OCI-LY3 (cell line): ENCODE measurements at regions not wholly inside any gene's neighbourhood (a gene's known extent, or its start where the extent isn't known, plus 50 kb on each side); places are given as distances from the start of the nearest gene placed in this dataset.

ENCODE experiments used
- H2AFZ ChIP-seq: fragments of 200-600, 300-600 bp; shearing (Covaris generic); 2 replicates; pipeline ENCODE4 v1.6.0; 2014; ENCODE audit warnings: antibody characterized with exemption, low read depth, low read length
- H3K27ac ChIP-seq: fragments of 200-600, 300-600 bp; sonication (generic); 2 replicates; pipeline ENCODE4 v1.5.1; 2014; ENCODE audit warnings: mild to moderate bottlenecking, low read length, moderate library complexity, mixed read lengths
- H3K27me3 ChIP-seq: fragments of 200-600, 300-600 bp; sonication (generic); 2 replicates; pipeline ENCODE4 v1.6.1; 2014; ENCODE audit warnings: low read depth, low read length, mixed read lengths
- H3K36me3 ChIP-seq: fragments of 200-600, 300-600 bp; sonication (generic); replicated peaks from 2 replicates; pipeline ENCODE3; 2014; ENCODE audit warnings: low read depth, low read length, mixed read lengths
- H3K4me1 ChIP-seq: fragments of 300-600, 200-600 bp; sonication (generic); 2 replicates; pipeline ENCODE4 v1.6.1; 2014; ENCODE audit warnings: low read length, mixed read lengths
- H3K4me2 ChIP-seq: fragments of 200-600, 300-600 bp; sonication (generic); 2 replicates; pipeline ENCODE4 v1.6.1; 2014; ENCODE audit warnings: low read length, mixed read lengths
- H3K4me3 ChIP-seq: fragments of 300-600, 200-600 bp; sonication (generic); 2 replicates; pipeline ENCODE4 v1.5.1; 2014; ENCODE audit warnings: antibody characterized with exemption, mild to moderate bottlenecking, low read length, moderate library complexity
- H3K79me2 ChIP-seq: fragments of 300-600, 200-600 bp; shearing (Covaris generic); 2 replicates; pipeline ENCODE4 v1.6.1; 2014; ENCODE audit warnings: mild to moderate bottlenecking, low read length, mixed read lengths
- H3K9ac ChIP-seq: fragments of 300-600, 200-600 bp; shearing (Covaris generic); 2 replicates; pipeline ENCODE4 v1.6.0; 2014; ENCODE audit warnings: mild to moderate bottlenecking, low read length, moderate library complexity
- H3K9me3 ChIP-seq: fragments of 200-600, 300-600 bp; shearing (Covaris generic); 2 replicates; pipeline ENCODE4 v1.6.1; 2014; ENCODE audit warnings: low read length, mixed read lengths; ENCODE audit not compliant: insufficient read depth
- H4K20me1 ChIP-seq: fragments of 200-600, 300-600 bp; sonication (generic); 2 replicates; pipeline ENCODE4 v1.6.1; 2016; ENCODE audit warnings: low read length, mixed read lengths; ENCODE audit not compliant: insufficient read depth
- CTCF ChIP-seq: fragments of 200-600, 300-600 bp; sonication (generic); IDR thresholded peaks from 2 replicates; pipeline ENCODE4 v1.5.1; 2014; ENCODE audit warnings: antibody characterized with exemption, low read length, low read depth
- EZH2phosphoT487 ChIP-seq: fragments of 200-600 bp; shearing (Covaris generic); IDR thresholded peaks from 2 replicates; pipeline ENCODE4 v1.6.1; 2018; ENCODE audit warnings: antibody characterized with exemption, mixed run types, low read depth

- H3K36me3 ChIP-seq, result peaks cover 2% of the 10 kb centered on the region
These were observed 131.0 kb upstream of the ZNF91 start for GRCh38 chr19:23526302-23526701.

GRCh38 chr19:23525276-23525852 lies 130.1 kb upstream of the ZNF91 start:
- Histone ChIP-seq H3K4me3 (no peak overlapping the region), H3K9ac (no peak overlapping the region), H4K20me1 (no peaks in the 10 kb centered on the region), H3K36me3 (peaks cover 2% of the 10 kb centered on the region), H3K9me3 (peaks cover 25% of the 10 kb centered on the region), H3K4me1 (peaks cover 9% of the 10 kb centered on the region; the same call in 1 of the 2 replicates), H3K27ac (no peak overlapping the region), H3K79me2 (no peaks in the 10 kb centered on the region), H3K27me3 (no peaks in the 10 kb centered on the region), H3K4me2 (no peak overlapping the region), H2AFZ (no peak overlapping the region)
- TF ChIP-seq CTCF (no peak), EZH2phosphoT487 (no peak)

More at GRCh38 chr19:23526302-23526701, 131.0 kb upstream of the ZNF91 start:
- no peak overlapping the region for H3K27ac ChIP-seq
- H2AFZ ChIP-seq, result no peak overlapping the region
- H3K27me3 ChIP-seq, result no peaks in the 10 kb centered on the region
- H3K79me2 ChIP-seq, result no peaks in the 10 kb centered on the region
- peaks cover 27% of the 10 kb centered on the region for H3K9me3 ChIP-seq
- TF ChIP-seq EZH2phosphoT487, result no peak
- no peak for TF ChIP-seq CTCF
- no peak overlapping the region for H3K4me2 ChIP-seq
- peaks cover 9% of the 10 kb centered on the region; the same call in 1 of the 2 replicates for H3K4me1 ChIP-seq
- no peak overlapping the region for H3K9ac ChIP-seq
- H4K20me1 ChIP-seq, result no peaks in the 10 kb centered on the region
- no peak overlapping the region for H3K4me3 ChIP-seq

- peaks cover 9% of the 10 kb centered on the region; the same call in 1 of the 2 replicates for H3K4me1 ChIP-seq
- no peak overlapping the region for H2AFZ ChIP-seq
- no peak overlapping the region for H3K4me3 ChIP-seq
- peaks cover 2% of the 10 kb centered on the region for H3K36me3 ChIP-seq
- H3K79me2 ChIP-seq, result no peaks in the 10 kb centered on the region
- H3K9ac ChIP-seq, result no peak overlapping the region
- H3K9me3 ChIP-seq, result peaks cover 19% of the 10 kb centered on the region
- H3K27ac ChIP-seq, result no peak overlapping the region
- H3K27me3 ChIP-seq, result no peaks in the 10 kb centered on the region
- no peak overlapping the region for H3K4me2 ChIP-seq
- H4K20me1 ChIP-seq, result no peaks in the 10 kb centered on the region
- no peak for TF ChIP-seq CTCF
- TF ChIP-seq EZH2phosphoT487, result no peak
These were observed 128.6 kb upstream of the ZNF91 start for GRCh38 chr19:23523863-23524262.

GRCh38 chr19:23522431-23522830 lies 127.2 kb upstream of the ZNF91 start:
- Histone ChIP-seq H2AFZ (no peak overlapping the region), H3K27me3 (no peaks in the 10 kb centered on the region), H3K9me3 (peaks cover 11% of the 10 kb centered on the region; the same call in 1 of the 2 replicates), H3K27ac (no peak overlapping the region), H3K79me2 (no peaks in the 10 kb centered on the region), H3K4me1 (peaks cover 4% of the 10 kb centered on the region; the same call in 1 of the 2 replicates), H3K4me2 (no peak overlapping the region), H3K4me3 (no peak overlapping the region), H3K9ac (no peak overlapping the region), H4K20me1 (no peaks in the 10 kb centered on the region), H3K36me3 (peaks cover 2% of the 10 kb centered on the region)
- TF ChIP-seq EZH2phosphoT487 (no peak), CTCF (no peak)
